HEK293 (cell line): ENCODE measurements at regions not wholly inside any gene's neighbourhood (a gene's known extent, or its start where the extent isn't known, plus 50 kb on each side); places are given as distances from the start of the nearest gene placed in this dataset.

Source experiments
- CTCF ChIA-PET: fragments of 350-600 bp; formaldehyde crosslinking; extraction: SDS; loops from one replicate; lab custom pipeline; 2021; ENCODE audit warnings: antibody characterized with exemption; lab: Yijun Ruan, JAX
- POLR2A ChIA-PET: fragments of 300-600 bp; formaldehyde crosslinking; extraction: SDS; loops from one replicate; lab custom pipeline; 2020; ENCODE audit warnings: antibody characterized with exemption, inconsistent platforms; lab: Yijun Ruan, JAX
- H3K27ac ChIP-seq: fragments of 200-500 bp; sonication (Bioruptor generic); 2 replicates; pipeline ENCODE4 v1.5.1; 2014; ENCODE audit warnings: low read depth, low read length, control low read depth, inconsistent platforms; ENCODE audit errors: extremely low read depth
- H3K36me3 ChIP-seq, 2 experiments: fragments of 200-500 bp in 1 of 2; sonication (Bioruptor generic) in 1 of 2; 1 replicate in 1 of 2; 2 replicates in 1 of 2; pipeline ENCODE4 v1.5.1; 2014 to 2017; ENCODE audit warnings: inconsistent platforms in 2 of 2, low read length in 2 of 2; ENCODE audit not compliant: control insufficient read depth in 2 of 2, insufficient read depth in 1 of 2
- H3K4me1 ChIP-seq: fragments of 200-500 bp; sonication (Bioruptor generic); 2 replicates; pipeline ENCODE4 v1.5.1; 2014; ENCODE audit warnings: mild to moderate bottlenecking, low read length, inconsistent platforms; ENCODE audit not compliant: control insufficient read depth, insufficient read depth
- H3K4me3 ChIP-seq: 2 replicates; pipeline ENCODE4 v1.5.1; 2011; ENCODE audit warnings: low read depth, mild to moderate bottlenecking, control low read depth, low read length, moderate library complexity
- H3K9me3 ChIP-seq: fragments of 200-500 bp; sonication (Bioruptor generic); 2 replicates; pipeline ENCODE4 v1.5.1; 2014; ENCODE audit warnings: low read depth, low read length, inconsistent platforms; ENCODE audit not compliant: control insufficient read depth, insufficient read depth
- KLF10 ChIP-seq: fragments of 450-650 bp; IDR thresholded peaks from 2 replicates; pipeline ENCODE4 v1.5.1; 2018; ENCODE audit warnings: missing biosample characterization, mild to moderate bottlenecking, missing genetic modification characterization
- MZF1 ChIP-seq: fragments of 450-650 bp; formaldehyde crosslinking; IDR thresholded peaks from 2 replicates; pipeline ENCODE4 v1.5.1; 2017; ENCODE audit warnings: missing biosample characterization, missing genetic modification characterization, borderline replicate concordance
- OVOL3 ChIP-seq: fragments of 450-650 bp; formaldehyde crosslinking; IDR thresholded peaks from 2 replicates; pipeline ENCODE4 v1.5.1; 2016; ENCODE audit warnings: missing biosample characterization, missing genetic modification characterization
- PRDM2 ChIP-seq: fragments of 450-650 bp; formaldehyde crosslinking; IDR thresholded peaks from 2 replicates; pipeline ENCODE4 v1.5.1; 2016; ENCODE audit warnings: missing biosample characterization, missing genetic modification characterization, borderline replicate concordance
- ZBTB8A ChIP-seq: fragments of 450-650 bp; formaldehyde crosslinking; IDR thresholded peaks from 2 replicates; pipeline ENCODE4 v1.5.1; 2016; ENCODE audit warnings: missing biosample characterization, missing genetic modification characterization
- ZNF248 ChIP-seq: fragments of 450-650 bp; formaldehyde crosslinking; IDR thresholded peaks from 2 replicates; pipeline ENCODE4 v1.5.1; 2017; ENCODE audit warnings: missing biosample characterization, missing genetic modification characterization
- ZNF266 ChIP-seq: fragments of 450-650 bp; formaldehyde crosslinking; IDR thresholded peaks from 2 replicates; pipeline ENCODE4 v1.5.1; 2016; ENCODE audit warnings: missing biosample characterization, missing genetic modification characterization, low read depth
- ZNF416 ChIP-seq: fragments of 450-650 bp; formaldehyde crosslinking; IDR thresholded peaks from 2 replicates; pipeline ENCODE4 v1.5.1; 2016; ENCODE audit warnings: missing biosample characterization, missing genetic modification characterization
- ZNF501 ChIP-seq: fragments of 450-650 bp; formaldehyde crosslinking; IDR thresholded peaks from 2 replicates; pipeline ENCODE4 v1.5.1; 2016; ENCODE audit warnings: missing biosample characterization, missing genetic modification characterization
- ZNF561 ChIP-seq: fragments of 450-650 bp; IDR thresholded peaks from 2 replicates; pipeline ENCODE4 v1.5.1; 2018; ENCODE audit warnings: missing biosample characterization, missing genetic modification characterization, borderline replicate concordance
- ZNF626 ChIP-seq: fragments of 450-650 bp; sonication (Bioruptor Pico); formaldehyde crosslinking; IDR thresholded peaks from 2 replicates; pipeline ENCODE4 v1.5.1; 2018; ENCODE audit warnings: missing biosample characterization, missing genetic modification characterization, inconsistent platforms
- ZNF791 ChIP-seq: fragments of 450-650 bp; formaldehyde crosslinking; IDR thresholded peaks from 2 replicates; pipeline ENCODE4 v1.5.1; 2016; ENCODE audit warnings: missing biosample characterization, missing genetic modification characterization
- ZSCAN18 ChIP-seq: fragments of 450-650 bp; formaldehyde crosslinking; IDR thresholded peaks from 2 replicates; pipeline ENCODE4 v1.5.1; 2016; ENCODE audit warnings: missing biosample characterization, missing genetic modification characterization
- ZSCAN4 ChIP-seq: fragments of 450-650 bp; formaldehyde crosslinking; IDR thresholded peaks from 2 replicates; pipeline ENCODE4 v1.5.1; 2017; ENCODE audit warnings: missing biosample characterization, missing genetic modification characterization

GRCh38 chr1:101483982-101484688 lies 247.3 kb downstream of the S1PR1 start:
- CTCF ChIA-PET, result interaction anchor here (0.5 to 5.0 kb wide), 4 partner anchors 10 to 1677 kb away, joined by 3 to 35 read pairs (median 4); no protein-coding TSS in a partner anchor
- Histone ChIP-seq H3K9me3 (no peaks in the 10 kb centered on the region), H3K36me3 (no peaks in the 10 kb centered on the region), H3K4me1 (no peaks in the 10 kb centered on the region; the same call in 1 of the 2 replicates), H3K4me3 (no peak overlapping the region), H3K27ac (no peak overlapping the region)
- no peak for TF ChIP-seq ZSCAN18 (tag by site-specific recombination)
- no peak for TF ChIP-seq ZSCAN4 (tag by site-specific recombination)
- no peak for TF ChIP-seq ZNF561 (tag by site-specific recombination)
- no peak for TF ChIP-seq ZNF248
- POLR2A ChIA-PET, result no interaction called here

GRCh38 chr1:101484689-101485338 lies 248.0 kb downstream of the S1PR1 start:
- Histone ChIP-seq H3K9me3 (no peaks in the 10 kb centered on the region), H3K36me3 (no peaks in the 10 kb centered on the region), H3K4me1 (no peaks in the 10 kb centered on the region; the same call in 1 of the 2 replicates), H3K27ac (no peak overlapping the region), H3K4me3 (no peak overlapping the region)
- POLR2A ChIA-PET, result no interaction called here
- TF ChIP-seq ZNF501 (tag by site-specific recombination) (no peak), KLF10 (no peak), OVOL3 (tag by site-specific recombination) (no peak), ZNF791 (tag by site-specific recombination) (no peak), ZNF266 (tag by site-specific recombination) (no peak), MZF1 (tag by site-specific recombination) (no peak), ZBTB8A (tag by site-specific recombination) (no peak), ZNF626 (tag by site-specific recombination) (no peak), PRDM2 (tag by site-specific recombination) (no peak), ZNF416 (tag by site-specific recombination) (no peak)
- CTCF ChIA-PET, result interaction anchor here (0.7 to 5.0 kb wide), 3 partner anchors 10 to 1678 kb away, joined by 3 to 35 read pairs (median 4); no protein-coding TSS in a partner anchor
